SK-N-SH treated with all-trans-retinoic acid at 6 μM for 48 hours (cell line): ENCODE measurements at regions not wholly inside any gene's neighbourhood (a gene's known extent, or its start where the extent isn't known, plus 50 kb on each side); places are given as distances from the start of the nearest gene placed in this dataset.

Source experiments
- ATAC-seq: fragments of 200-7000 bp; cut with Tn5 transposase; 3 replicates; pipeline ENCODE4 v1.9.1; 2020; ENCODE audit warnings: mild to moderate bottlenecking, moderate library complexity
- ARNTL ChIP-seq: fragments of 450-650 bp; formaldehyde crosslinking; IDR thresholded peaks from 2 replicates; pipeline ENCODE4 v1.5.0; 2020; ENCODE audit warnings: low read depth, mild to moderate bottlenecking, moderate library complexity, borderline replicate concordance
- BACH2 ChIP-seq: fragments of 250-450 bp; sonication (Bioruptor Pico); IDR thresholded peaks from 2 replicates; pipeline ENCODE4 v1.9.0; 2021; ENCODE audit warnings: mild to moderate bottlenecking, borderline replicate concordance
- CSDC2 ChIP-seq: fragments of 250-450 bp; sonication (Bioruptor Pico); IDR thresholded peaks from 2 replicates; pipeline ENCODE4 v1.5.0; 2020; ENCODE audit warnings: mild to moderate bottlenecking, moderate library complexity
- ESRRG ChIP-seq: fragments of 250-450 bp; sonication (Bioruptor Pico); IDR thresholded peaks from 2 replicates; pipeline ENCODE4 v1.6.1; 2021; ENCODE audit warnings: mild to moderate bottlenecking
- GLIS3 ChIP-seq: fragments of 250-450 bp; sonication (Bioruptor Pico); IDR thresholded peaks from 2 replicates; pipeline ENCODE4 v1.5.0; 2020; ENCODE audit warnings: mild to moderate bottlenecking, moderate library complexity
- ISL1 ChIP-seq: fragments of 250-450 bp; sonication (Bioruptor Pico); IDR thresholded peaks from 2 replicates; pipeline ENCODE4 v2.1.2; 2022; ENCODE audit warnings: mild to moderate bottlenecking, moderate library complexity
- OSR1 ChIP-seq: fragments of 250-450 bp; sonication (Bioruptor Pico); IDR thresholded peaks from 2 replicates; pipeline ENCODE4 v1.8.0; 2022; ENCODE audit warnings: moderate library complexity, mild to moderate bottlenecking, inconsistent platforms
- PPARA ChIP-seq: fragments of 250-450 bp; sonication (Bioruptor Pico); IDR thresholded peaks from 2 replicates; pipeline ENCODE4 v1.5.0; 2020; ENCODE audit warnings: mild to moderate bottlenecking, borderline replicate concordance
- RARB ChIP-seq: fragments of 250-450 bp; sonication (Bioruptor Pico); IDR thresholded peaks from 2 replicates; pipeline ENCODE4 v1.8.0; 2021; ENCODE audit warnings: mild to moderate bottlenecking, moderate library complexity
- SNAI2 ChIP-seq: fragments of 250-450 bp; sonication (Bioruptor Pico); IDR thresholded peaks from 2 replicates; pipeline ENCODE4 v1.5.0; 2020; ENCODE audit warnings: mild to moderate bottlenecking, moderate library complexity
- TCF4 ChIP-seq: fragments of 250-450 bp; sonication (Bioruptor Pico); IDR thresholded peaks from 2 replicates; pipeline ENCODE4 v1.8.0; 2021; ENCODE audit warnings: mild to moderate bottlenecking, moderate library complexity, borderline replicate concordance
- TOX ChIP-seq: fragments of 250-450 bp; sonication (Bioruptor Pico); IDR thresholded peaks from 2 replicates; pipeline ENCODE4 v1.8.0; 2021; ENCODE audit warnings: mild to moderate bottlenecking, moderate library complexity, borderline replicate concordance
- ZC3H10 ChIP-seq: fragments of 250-450 bp; sonication (Bioruptor Pico); IDR thresholded peaks from 2 replicates; pipeline ENCODE4 v1.5.1; 2021; ENCODE audit warnings: mild to moderate bottlenecking, moderate library complexity
- ZFP3 ChIP-seq: fragments of 250-450 bp; sonication (Bioruptor Pico); IDR thresholded peaks from 2 replicates; pipeline ENCODE4 v1.5.0; 2020; ENCODE audit warnings: mild to moderate bottlenecking, moderate library complexity
- ZFP30 ChIP-seq: fragments of 450-650 bp; formaldehyde crosslinking; IDR thresholded peaks from 2 replicates; pipeline ENCODE4 v1.5.0; 2022; ENCODE audit warnings: mild to moderate bottlenecking, moderate library complexity
- ZNF565 ChIP-seq: fragments of 450-650 bp; formaldehyde crosslinking; conservative IDR thresholded peaks from 2 replicates; pipeline ENCODE4 v1.5.0; 2020; ENCODE audit warnings: low read depth, mild to moderate bottlenecking, moderate library complexity
- ZNF70 ChIP-seq: fragments of 450-650 bp; formaldehyde crosslinking; IDR thresholded peaks from 2 replicates; pipeline ENCODE4 v1.5.0; 2020; ENCODE audit warnings: mild to moderate bottlenecking, moderate library complexity
- ZNF8 ChIP-seq: fragments of 450-650 bp; formaldehyde crosslinking; IDR thresholded peaks from 2 replicates; pipeline ENCODE4 v1.5.0; 2020; ENCODE audit warnings: mild to moderate bottlenecking, moderate library complexity
- TF ChIP-seq, protein P1 (sequence below): fragments of 250-450 bp; sonication (Bioruptor Pico); IDR thresholded peaks from 2 replicates; pipeline ENCODE4 v1.8.0; 2020; ENCODE audit warnings: mild to moderate bottlenecking, moderate library complexity, borderline replicate concordance
- TF ChIP-seq, protein P2 (sequence below): fragments of 250-450 bp; sonication (Bioruptor Pico); IDR thresholded peaks from 2 replicates; pipeline ENCODE4 v1.8.0; 2021; ENCODE audit warnings: low read depth, mild to moderate bottlenecking, moderate library complexity, borderline replicate concordance
- TF ChIP-seq, protein P3 (sequence below): fragments of 250-450 bp; sonication (Bioruptor Pico); IDR thresholded peaks from 2 replicates; pipeline ENCODE4 v1.5.0; 2020; ENCODE audit warnings: mild to moderate bottlenecking, moderate library complexity
- TF ChIP-seq, protein P4 (sequence below): fragments of 250-450 bp; sonication (Bioruptor Pico); IDR thresholded peaks from 2 replicates; pipeline ENCODE4 v1.5.1; 2020; ENCODE audit warnings: low read depth, mild to moderate bottlenecking, moderate library complexity

DNA sequence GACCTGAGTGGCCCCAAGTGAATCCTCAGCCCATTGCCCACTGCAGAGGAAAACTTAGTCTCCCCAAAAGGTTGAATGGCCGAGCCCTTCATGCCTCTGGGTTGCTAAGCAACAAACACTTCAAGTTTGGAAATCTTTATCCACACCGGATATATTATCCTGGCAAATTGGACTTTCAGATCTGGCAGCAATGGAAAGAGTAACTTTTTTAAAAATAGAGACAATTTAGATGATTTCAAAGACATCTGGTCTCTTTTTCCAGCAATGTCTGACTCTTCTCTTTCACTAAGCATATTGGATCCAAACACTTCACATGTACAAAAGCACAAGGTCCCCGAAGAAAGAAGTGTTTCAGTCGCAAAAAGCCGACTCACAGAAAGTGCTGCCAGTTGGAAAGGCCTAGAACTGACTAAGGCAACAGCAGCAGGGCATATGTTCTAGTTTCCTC, 505.3 kb downstream of the SOX6 start:
- no peak for ATAC-seq

DNA sequence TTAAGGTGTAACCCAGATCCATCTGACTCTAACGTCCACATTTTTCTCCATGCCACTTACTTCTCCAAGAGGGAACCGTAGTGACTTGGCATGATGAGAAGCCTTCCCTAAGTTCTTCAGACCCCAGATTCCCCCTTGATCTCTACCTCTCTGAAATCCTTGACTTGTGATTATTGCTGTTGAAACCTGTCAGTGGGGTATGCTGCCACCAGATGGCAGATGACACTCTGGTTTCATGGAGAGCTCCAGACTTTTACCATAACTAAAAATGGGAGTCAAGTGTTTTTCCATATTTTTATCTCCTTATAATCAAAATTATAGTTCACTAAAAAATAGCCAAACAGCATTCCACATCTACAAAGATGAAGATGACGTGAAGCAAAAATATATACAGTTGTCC, 504.2 kb downstream of the SOX6 start:
- TF ChIP-seq, protein P1, sequence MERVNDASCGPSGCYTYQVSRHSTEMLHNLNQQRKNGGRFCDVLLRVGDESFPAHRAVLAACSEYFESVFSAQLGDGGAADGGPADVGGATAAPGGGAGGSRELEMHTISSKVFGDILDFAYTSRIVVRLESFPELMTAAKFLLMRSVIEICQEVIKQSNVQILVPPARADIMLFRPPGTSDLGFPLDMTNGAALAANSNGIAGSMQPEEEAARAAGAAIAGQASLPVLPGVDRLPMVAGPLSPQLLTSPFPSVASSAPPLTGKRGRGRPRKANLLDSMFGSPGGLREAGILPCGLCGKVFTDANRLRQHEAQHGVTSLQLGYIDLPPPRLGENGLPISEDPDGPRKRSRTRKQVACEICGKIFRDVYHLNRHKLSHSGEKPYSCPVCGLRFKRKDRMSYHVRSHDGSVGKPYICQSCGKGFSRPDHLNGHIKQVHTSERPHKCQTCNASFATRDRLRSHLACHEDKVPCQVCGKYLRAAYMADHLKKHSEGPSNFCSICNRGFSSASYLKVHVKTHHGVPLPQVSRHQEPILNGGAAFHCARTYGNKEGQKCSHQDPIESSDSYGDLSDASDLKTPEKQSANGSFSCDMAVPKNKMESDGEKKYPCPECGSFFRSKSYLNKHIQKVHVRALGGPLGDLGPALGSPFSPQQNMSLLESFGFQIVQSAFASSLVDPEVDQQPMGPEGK (CRISPR knock-in tag): no peak
- TF ChIP-seq TOX (CRISPR knock-in tag) (no peak), OSR1 (CRISPR knock-in tag) (no peak), ZNF565 (no peak), ZNF70 (CRISPR knock-in tag) (no peak), TCF4 (no peak), ZFP3 (CRISPR knock-in tag) (no peak), ZC3H10 (CRISPR knock-in tag) (no peak), GLIS3 (CRISPR knock-in tag) (no peak), ARNTL (CRISPR knock-in tag) (no peak), PPARA (CRISPR knock-in tag) (no peak), ESRRG (no peak), BACH2 (CRISPR knock-in tag) (no peak), CSDC2 (CRISPR knock-in tag) (no peak), ZFP30 (CRISPR knock-in tag) (no peak), SNAI2 (CRISPR knock-in tag) (no peak), ISL1 (CRISPR knock-in tag) (no peak)
- TF ChIP-seq, protein P2, sequence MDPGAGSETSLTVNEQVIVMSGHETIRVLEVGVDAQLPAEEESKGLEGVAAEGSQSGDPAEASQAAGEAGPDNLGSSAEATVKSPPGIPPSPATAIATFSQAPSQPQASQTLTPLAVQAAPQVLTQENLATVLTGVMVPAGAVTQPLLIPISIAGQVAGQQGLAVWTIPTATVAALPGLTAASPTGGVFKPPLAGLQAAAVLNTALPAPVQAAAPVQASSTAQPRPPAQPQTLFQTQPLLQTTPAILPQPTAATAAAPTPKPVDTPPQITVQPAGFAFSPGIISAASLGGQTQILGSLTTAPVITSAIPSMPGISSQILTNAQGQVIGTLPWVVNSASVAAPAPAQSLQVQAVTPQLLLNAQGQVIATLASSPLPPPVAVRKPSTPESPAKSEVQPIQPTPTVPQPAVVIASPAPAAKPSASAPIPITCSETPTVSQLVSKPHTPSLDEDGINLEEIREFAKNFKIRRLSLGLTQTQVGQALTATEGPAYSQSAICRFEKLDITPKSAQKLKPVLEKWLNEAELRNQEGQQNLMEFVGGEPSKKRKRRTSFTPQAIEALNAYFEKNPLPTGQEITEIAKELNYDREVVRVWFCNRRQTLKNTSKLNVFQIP: no peak
- TF ChIP-seq, protein P3, sequence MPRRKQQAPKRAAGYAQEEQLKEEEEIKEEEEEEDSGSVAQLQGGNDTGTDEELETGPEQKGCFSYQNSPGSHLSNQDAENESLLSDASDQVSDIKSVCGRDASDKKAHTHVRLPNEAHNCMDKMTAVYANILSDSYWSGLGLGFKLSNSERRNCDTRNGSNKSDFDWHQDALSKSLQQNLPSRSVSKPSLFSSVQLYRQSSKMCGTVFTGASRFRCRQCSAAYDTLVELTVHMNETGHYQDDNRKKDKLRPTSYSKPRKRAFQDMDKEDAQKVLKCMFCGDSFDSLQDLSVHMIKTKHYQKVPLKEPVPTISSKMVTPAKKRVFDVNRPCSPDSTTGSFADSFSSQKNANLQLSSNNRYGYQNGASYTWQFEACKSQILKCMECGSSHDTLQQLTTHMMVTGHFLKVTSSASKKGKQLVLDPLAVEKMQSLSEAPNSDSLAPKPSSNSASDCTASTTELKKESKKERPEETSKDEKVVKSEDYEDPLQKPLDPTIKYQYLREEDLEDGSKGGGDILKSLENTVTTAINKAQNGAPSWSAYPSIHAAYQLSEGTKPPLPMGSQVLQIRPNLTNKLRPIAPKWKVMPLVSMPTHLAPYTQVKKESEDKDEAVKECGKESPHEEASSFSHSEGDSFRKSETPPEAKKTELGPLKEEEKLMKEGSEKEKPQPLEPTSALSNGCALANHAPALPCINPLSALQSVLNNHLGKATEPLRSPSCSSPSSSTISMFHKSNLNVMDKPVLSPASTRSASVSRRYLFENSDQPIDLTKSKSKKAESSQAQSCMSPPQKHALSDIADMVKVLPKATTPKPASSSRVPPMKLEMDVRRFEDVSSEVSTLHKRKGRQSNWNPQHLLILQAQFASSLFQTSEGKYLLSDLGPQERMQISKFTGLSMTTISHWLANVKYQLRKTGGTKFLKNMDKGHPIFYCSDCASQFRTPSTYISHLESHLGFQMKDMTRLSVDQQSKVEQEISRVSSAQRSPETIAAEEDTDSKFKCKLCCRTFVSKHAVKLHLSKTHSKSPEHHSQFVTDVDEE (CRISPR knock-in tag): no peak
- TF ChIP-seq, protein P4, sequence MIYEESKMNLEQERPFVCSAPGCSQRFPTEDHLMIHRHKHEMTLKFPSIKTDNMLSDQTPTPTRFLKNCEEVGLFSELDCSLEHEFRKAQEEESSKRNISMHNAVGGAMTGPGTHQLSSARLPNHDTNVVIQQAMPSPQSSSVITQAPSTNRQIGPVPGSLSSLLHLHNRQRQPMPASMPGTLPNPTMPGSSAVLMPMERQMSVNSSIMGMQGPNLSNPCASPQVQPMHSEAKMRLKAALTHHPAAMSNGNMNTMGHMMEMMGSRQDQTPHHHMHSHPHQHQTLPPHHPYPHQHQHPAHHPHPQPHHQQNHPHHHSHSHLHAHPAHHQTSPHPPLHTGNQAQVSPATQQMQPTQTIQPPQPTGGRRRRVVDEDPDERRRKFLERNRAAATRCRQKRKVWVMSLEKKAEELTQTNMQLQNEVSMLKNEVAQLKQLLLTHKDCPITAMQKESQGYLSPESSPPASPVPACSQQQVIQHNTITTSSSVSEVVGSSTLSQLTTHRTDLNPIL: no peak
- no peak for ATAC-seq

More for the DNA sequence above, 505.3 kb downstream of the SOX6 start:
- TF ChIP-seq OSR1 (CRISPR knock-in tag) (no peak), TCF4 (no peak)
- TF ChIP-seq, protein P2: no peak

DNA sequence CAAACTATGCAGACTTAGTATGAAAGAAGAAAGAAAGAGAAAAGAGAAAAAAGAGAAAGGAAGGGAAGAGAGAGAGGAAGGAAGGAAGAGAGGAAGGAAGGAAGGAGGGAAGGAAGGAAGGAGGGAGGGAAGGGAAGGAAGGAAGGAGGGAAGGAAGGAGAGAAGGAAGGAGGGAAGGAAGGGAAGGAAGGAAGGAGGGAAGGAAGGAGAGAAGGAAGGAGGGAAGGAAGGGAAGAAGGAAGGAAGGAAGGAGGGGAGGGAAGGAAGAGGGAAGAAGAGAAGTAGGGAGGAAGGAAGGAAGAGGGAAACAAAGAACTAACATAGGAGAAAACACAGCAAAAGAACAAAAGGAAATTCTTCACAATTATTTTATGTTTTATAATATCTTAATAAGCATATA, 502.1 kb downstream of the SOX6 start:
- TF ChIP-seq TOX (CRISPR knock-in tag) (no peak), TCF4 (no peak), ZFP30 (CRISPR knock-in tag) (no peak), OSR1 (CRISPR knock-in tag) (no peak), ZNF70 (CRISPR knock-in tag) (no peak), PPARA (CRISPR knock-in tag) (no peak)
- ATAC-seq: no peak

DNA sequence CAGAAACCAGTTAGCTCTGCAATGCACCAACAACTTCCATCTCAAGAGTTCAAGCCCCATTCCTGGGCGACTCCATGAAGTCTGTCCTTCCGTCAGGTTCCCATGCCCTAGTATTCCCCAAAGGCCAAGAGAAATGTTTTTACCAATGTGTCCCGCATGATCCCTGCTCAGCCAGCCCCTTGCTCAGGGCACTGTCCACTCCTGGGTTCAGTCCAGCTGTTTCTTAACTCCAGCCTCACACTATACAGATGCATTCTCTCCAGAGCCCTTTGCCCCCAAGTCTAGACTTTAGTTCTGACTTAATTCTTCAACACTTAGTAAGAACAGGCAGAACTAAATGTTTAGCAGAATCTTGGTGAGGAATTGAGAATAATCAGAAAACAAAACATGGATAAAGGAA, 497.5 kb downstream of the SOX6 start:
- no peak for ATAC-seq

More for the DNA sequence above, 497.5 kb downstream of the SOX6 start:
- no peak for TF ChIP-seq ZC3H10 (CRISPR knock-in tag)
- no peak for TF ChIP-seq OSR1 (CRISPR knock-in tag)
- no peak for TF ChIP-seq ZNF8 (CRISPR knock-in tag)
- TF ChIP-seq, protein P1 (CRISPR knock-in tag): no peak
- TF ChIP-seq ZNF565: no peak
- no peak for TF ChIP-seq ARNTL (CRISPR knock-in tag)
- no peak for TF ChIP-seq TCF4
- TF ChIP-seq, protein P2: no peak
- no peak for TF ChIP-seq BACH2 (CRISPR knock-in tag)
- TF ChIP-seq RARB: no peak
- no peak for TF ChIP-seq ZFP30 (CRISPR knock-in tag)
- TF ChIP-seq PPARA (CRISPR knock-in tag): no peak
